ENCODE measurements at regions not wholly inside any gene's neighbourhood (a gene's known extent, or its start where the extent isn't known, plus 50 kb on each side); places are given as distances from the start of the nearest gene placed in this dataset.

DNA sequence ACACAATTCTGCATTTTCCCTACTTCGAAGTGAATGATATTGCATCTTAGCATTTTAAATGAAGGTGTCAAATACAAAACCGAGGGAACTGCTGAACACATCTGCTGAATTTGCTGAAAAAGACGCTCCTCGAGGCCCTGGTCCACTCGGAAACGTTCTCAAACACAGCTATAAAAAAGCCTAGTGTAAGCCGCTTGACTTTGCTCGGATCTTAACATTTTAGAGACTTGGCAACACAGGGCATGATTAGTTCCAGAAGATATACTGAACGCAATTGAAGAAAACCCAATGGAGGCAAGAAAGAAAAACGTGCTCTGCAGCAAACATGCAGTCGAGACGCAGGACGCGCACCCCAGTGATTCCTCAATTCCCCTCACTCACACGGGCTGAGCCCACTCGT, 506.4 kb upstream of the AMELY start:
- no peak overlapping the region for H3K4me3 ChIP-seq (ENCODE audit: low read depth in 1 of 2, low read length in 2 of 2)
- no peak for DNase-seq
- H3K9ac ChIP-seq (ENCODE audit: low read depth, low read length) = no peak overlapping the region
- TF ChIP-seq, protein P1, sequence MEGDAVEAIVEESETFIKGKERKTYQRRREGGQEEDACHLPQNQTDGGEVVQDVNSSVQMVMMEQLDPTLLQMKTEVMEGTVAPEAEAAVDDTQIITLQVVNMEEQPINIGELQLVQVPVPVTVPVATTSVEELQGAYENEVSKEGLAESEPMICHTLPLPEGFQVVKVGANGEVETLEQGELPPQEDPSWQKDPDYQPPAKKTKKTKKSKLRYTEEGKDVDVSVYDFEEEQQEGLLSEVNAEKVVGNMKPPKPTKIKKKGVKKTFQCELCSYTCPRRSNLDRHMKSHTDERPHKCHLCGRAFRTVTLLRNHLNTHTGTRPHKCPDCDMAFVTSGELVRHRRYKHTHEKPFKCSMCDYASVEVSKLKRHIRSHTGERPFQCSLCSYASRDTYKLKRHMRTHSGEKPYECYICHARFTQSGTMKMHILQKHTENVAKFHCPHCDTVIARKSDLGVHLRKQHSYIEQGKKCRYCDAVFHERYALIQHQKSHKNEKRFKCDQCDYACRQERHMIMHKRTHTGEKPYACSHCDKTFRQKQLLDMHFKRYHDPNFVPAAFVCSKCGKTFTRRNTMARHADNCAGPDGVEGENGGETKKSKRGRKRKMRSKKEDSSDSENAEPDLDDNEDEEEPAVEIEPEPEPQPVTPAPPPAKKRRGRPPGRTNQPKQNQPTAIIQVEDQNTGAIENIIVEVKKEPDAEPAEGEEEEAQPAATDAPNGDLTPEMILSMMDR (IDR thresholded peaks at IDR 0.05; ENCODE audit: borderline replicate concordance, extremely low read depth, low read length, poor library complexity, severe bottlenecking) = no peak
- TF ChIP-seq EZH2 (IDR thresholded peaks at IDR 0.05; ENCODE audit: borderline replicate concordance, low read depth, low read length, severe bottlenecking) = no peak
- no peaks in the 10 kb centered on the region for H3K4me1 ChIP-seq (ENCODE audit: insufficient read depth, low read length)
- no peaks in the 10 kb centered on the region for H3K36me3 ChIP-seq (ENCODE audit: insufficient read depth, low read length)
- H3K79me2 ChIP-seq (ENCODE audit: insufficient read depth, low read length) = no peaks in the 10 kb centered on the region
- H3K27me3 ChIP-seq (ENCODE audit: insufficient read depth, low read length, poor library complexity) = no peaks in the 10 kb centered on the region
- H4K20me1 ChIP-seq (ENCODE audit: insufficient read depth, low read length) = no peaks in the 10 kb centered on the region
- no peak overlapping the region for H2AFZ ChIP-seq (ENCODE audit: low read depth, low read length)
- no peak overlapping the region for H3K4me2 ChIP-seq (ENCODE audit: insufficient read depth, low read length)
- no peak overlapping the region for H3K27ac ChIP-seq (ENCODE audit: low read length)
- no peaks in the 10 kb centered on the region for H3K9me3 ChIP-seq (ENCODE audit: insufficient read depth, low read length, severe bottlenecking)
- ATAC-seq (ENCODE audit: insufficient read depth, low read depth) = no peak

DNA sequence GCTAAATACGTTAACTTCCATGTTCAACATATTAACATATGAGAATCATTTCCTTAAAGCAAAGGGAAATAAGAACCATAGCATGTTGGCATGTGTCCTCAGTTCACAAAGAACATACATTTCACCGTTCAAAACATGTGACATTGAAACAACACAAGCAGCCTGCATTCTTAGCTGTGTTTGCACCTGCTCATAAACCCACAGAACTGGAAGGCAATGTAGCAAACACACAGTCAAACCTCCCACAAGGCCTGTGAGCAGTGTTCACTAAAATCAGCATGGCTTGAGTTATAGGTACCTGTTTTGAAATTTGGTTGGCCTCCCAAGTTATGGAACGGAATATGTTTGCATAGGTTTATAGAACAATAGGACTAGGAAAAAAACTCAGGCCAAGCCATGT, 504.9 kb upstream of the AMELY start:
- Histone ChIP-seq H3K4me2 (ENCODE audit: insufficient read depth, low read length) (no peak overlapping the region), H4K20me1 (ENCODE audit: insufficient read depth, low read length) (no peaks in the 10 kb centered on the region), H3K27me3 (ENCODE audit: insufficient read depth, low read length, poor library complexity) (no peaks in the 10 kb centered on the region), H3K36me3 (ENCODE audit: insufficient read depth, low read length) (no peaks in the 10 kb centered on the region), H3K9ac (ENCODE audit: low read depth, low read length) (no peak overlapping the region), H3K27ac (ENCODE audit: low read length) (no peak overlapping the region), H3K4me1 (ENCODE audit: insufficient read depth, low read length) (no peaks in the 10 kb centered on the region), H3K4me3 (ENCODE audit: low read depth in 1 of 2, low read length in 2 of 2) (no peak overlapping the region), H2AFZ (ENCODE audit: low read depth, low read length) (no peak overlapping the region), H3K79me2 (ENCODE audit: insufficient read depth, low read length) (no peaks in the 10 kb centered on the region), H3K9me3 (ENCODE audit: insufficient read depth, low read length, severe bottlenecking) (no peaks in the 10 kb centered on the region)
- TF ChIP-seq, protein P1 (IDR thresholded peaks at IDR 0.05; ENCODE audit: borderline replicate concordance, extremely low read depth, low read length, poor library complexity, severe bottlenecking) = no peak
- no peak for TF ChIP-seq EZH2 (IDR thresholded peaks at IDR 0.05; ENCODE audit: borderline replicate concordance, low read depth, low read length, severe bottlenecking)
- ATAC-seq (ENCODE audit: insufficient read depth, low read depth) = no peak
- no peak for DNase-seq

DNA sequence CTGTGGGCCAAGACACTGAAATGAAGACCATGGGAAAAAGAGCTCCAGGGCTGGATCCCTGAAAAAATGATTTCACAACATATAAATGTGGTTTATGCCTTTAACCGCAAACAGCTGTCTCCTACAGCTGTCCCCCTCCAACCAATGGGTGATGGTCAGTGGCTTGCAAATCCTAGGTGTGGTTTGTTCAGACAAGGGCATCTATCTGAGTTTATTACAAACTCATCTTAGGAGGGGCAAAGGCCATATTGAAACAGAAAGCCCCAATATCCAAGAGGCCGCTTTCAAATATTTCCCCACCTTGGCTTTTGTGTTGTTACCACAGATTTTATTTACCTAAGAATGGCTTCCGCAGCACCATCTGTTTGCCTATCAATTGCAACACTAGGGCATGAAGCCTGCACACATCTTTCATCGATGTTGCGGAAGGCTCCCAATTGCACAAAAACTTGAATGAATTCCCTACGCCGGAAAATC, 503.6 kb upstream of the AMELY start:
- H3K27me3 ChIP-seq (ENCODE audit: insufficient read depth, low read length, poor library complexity) = no peaks in the 10 kb centered on the region
- H2AFZ ChIP-seq (ENCODE audit: low read depth, low read length) = no peak overlapping the region
- ATAC-seq (ENCODE audit: insufficient read depth, low read depth) = no peak
- no peak overlapping the region for H3K27ac ChIP-seq (ENCODE audit: low read length)
- no peak overlapping the region for H3K4me3 ChIP-seq (ENCODE audit: low read depth in 1 of 2, low read length in 2 of 2)
- no peak overlapping the region for H3K9ac ChIP-seq (ENCODE audit: low read depth, low read length)
- no peaks in the 10 kb centered on the region for H3K79me2 ChIP-seq (ENCODE audit: insufficient read depth, low read length)
- H3K9me3 ChIP-seq (ENCODE audit: insufficient read depth, low read length, severe bottlenecking) = no peaks in the 10 kb centered on the region
- H3K4me2 ChIP-seq (ENCODE audit: insufficient read depth, low read length) = no peak overlapping the region
- TF ChIP-seq, protein P1 (IDR thresholded peaks at IDR 0.05; ENCODE audit: borderline replicate concordance, extremely low read depth, low read length, poor library complexity, severe bottlenecking) = no peak
- no peak for TF ChIP-seq EZH2 (IDR thresholded peaks at IDR 0.05; ENCODE audit: borderline replicate concordance, low read depth, low read length, severe bottlenecking)
- H3K4me1 ChIP-seq (ENCODE audit: insufficient read depth, low read length) = no peaks in the 10 kb centered on the region
- DNase-seq = no peak
- H4K20me1 ChIP-seq (ENCODE audit: insufficient read depth, low read length) = no peaks in the 10 kb centered on the region
- H3K36me3 ChIP-seq (ENCODE audit: insufficient read depth, low read length) = no peaks in the 10 kb centered on the region

DNA sequence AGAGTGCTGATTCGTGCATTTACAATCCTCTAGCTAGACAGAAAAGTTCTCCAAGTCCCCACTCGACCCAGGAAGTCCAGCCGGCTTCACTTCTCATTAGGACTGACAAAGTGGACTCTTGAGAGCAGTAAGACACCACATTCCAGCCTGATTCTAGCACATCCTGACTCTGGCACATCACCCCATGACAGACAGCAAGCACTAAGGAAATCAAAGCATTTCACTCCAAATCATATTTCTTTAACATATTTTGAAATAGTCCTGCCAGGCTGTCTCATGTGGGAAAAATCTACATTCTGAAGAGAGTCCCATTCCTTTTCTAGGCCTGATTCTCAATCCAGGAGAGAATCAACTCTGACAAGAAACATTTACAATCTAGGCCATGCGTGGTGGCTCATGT, 478.5 kb upstream of the AMELY start:
- no peaks in the 10 kb centered on the region for H3K79me2 ChIP-seq (ENCODE audit: insufficient read depth, low read length)
- no peak for ATAC-seq (ENCODE audit: insufficient read depth, low read depth)

More for the DNA sequence above, 478.5 kb upstream of the AMELY start:
- H4K20me1 ChIP-seq (ENCODE audit: insufficient read depth, low read length) = no peaks in the 10 kb centered on the region
- H3K9me3 ChIP-seq (ENCODE audit: insufficient read depth, low read length, severe bottlenecking) = peaks cover 16% of the 10 kb centered on the region
- H3K9ac ChIP-seq (ENCODE audit: low read depth, low read length) = no peak overlapping the region
- H3K4me1 ChIP-seq (ENCODE audit: insufficient read depth, low read length) = no peaks in the 10 kb centered on the region
- H3K4me3 ChIP-seq (ENCODE audit: low read depth in 1 of 2, low read length in 2 of 2) = no peak overlapping the region
- H3K27ac ChIP-seq (ENCODE audit: low read length) = no peak overlapping the region
- no peak overlapping the region for H2AFZ ChIP-seq (ENCODE audit: low read depth, low read length)
- H3K4me2 ChIP-seq (ENCODE audit: insufficient read depth, low read length) = no peak overlapping the region
- TF ChIP-seq EZH2 (IDR thresholded peaks at IDR 0.05; ENCODE audit: borderline replicate concordance, low read depth, low read length, severe bottlenecking) = no peak
- TF ChIP-seq, protein P1 (IDR thresholded peaks at IDR 0.05; ENCODE audit: borderline replicate concordance, extremely low read depth, low read length, poor library complexity, severe bottlenecking) = no peak
- H3K27me3 ChIP-seq (ENCODE audit: insufficient read depth, low read length, poor library complexity) = no peaks in the 10 kb centered on the region
- no peak for DNase-seq
- no peaks in the 10 kb centered on the region; the same call in 1 of the 2 replicates for H3K36me3 ChIP-seq (ENCODE audit: insufficient read depth, low read length)
